SK-N-SH treated with all-trans-retinoic acid at 6 μM for 48 hours (cell line): ENCODE measurements at regions not wholly inside any gene's neighbourhood (a gene's known extent, or its start where the extent isn't known, plus 50 kb on each side); places are given as distances from the start of the nearest gene placed in this dataset.

Experiments used
- ATAC-seq: fragments of 200-7000 bp; cut with Tn5 transposase; 3 replicates; pipeline ENCODE4 v1.9.1; 2020; ENCODE audit warnings: mild to moderate bottlenecking, moderate library complexity
- ARNTL ChIP-seq: fragments of 450-650 bp; formaldehyde crosslinking; IDR thresholded peaks from 2 replicates; pipeline ENCODE4 v1.5.0; 2020; ENCODE audit warnings: low read depth, mild to moderate bottlenecking, moderate library complexity, borderline replicate concordance
- BACH2 ChIP-seq: fragments of 250-450 bp; sonication (Bioruptor Pico); IDR thresholded peaks from 2 replicates; pipeline ENCODE4 v1.9.0; 2021; ENCODE audit warnings: mild to moderate bottlenecking, borderline replicate concordance
- CSDC2 ChIP-seq: fragments of 250-450 bp; sonication (Bioruptor Pico); IDR thresholded peaks from 2 replicates; pipeline ENCODE4 v1.5.0; 2020; ENCODE audit warnings: mild to moderate bottlenecking, moderate library complexity
- GLIS3 ChIP-seq: fragments of 250-450 bp; sonication (Bioruptor Pico); IDR thresholded peaks from 2 replicates; pipeline ENCODE4 v1.5.0; 2020; ENCODE audit warnings: mild to moderate bottlenecking, moderate library complexity
- POU6F1 ChIP-seq: fragments of 250-450 bp; sonication (Bioruptor Pico); IDR thresholded peaks from 2 replicates; pipeline ENCODE4 v1.8.0; 2021; ENCODE audit warnings: low read depth, mild to moderate bottlenecking, moderate library complexity, borderline replicate concordance
- RARB ChIP-seq: fragments of 250-450 bp; sonication (Bioruptor Pico); IDR thresholded peaks from 2 replicates; pipeline ENCODE4 v1.8.0; 2021; ENCODE audit warnings: mild to moderate bottlenecking, moderate library complexity
- SNAI2 ChIP-seq: fragments of 250-450 bp; sonication (Bioruptor Pico); IDR thresholded peaks from 2 replicates; pipeline ENCODE4 v1.5.0; 2020; ENCODE audit warnings: mild to moderate bottlenecking, moderate library complexity
- TCF4 ChIP-seq: fragments of 250-450 bp; sonication (Bioruptor Pico); IDR thresholded peaks from 2 replicates; pipeline ENCODE4 v1.8.0; 2021; ENCODE audit warnings: mild to moderate bottlenecking, moderate library complexity, borderline replicate concordance
- TOX ChIP-seq: fragments of 250-450 bp; sonication (Bioruptor Pico); IDR thresholded peaks from 2 replicates; pipeline ENCODE4 v1.8.0; 2021; ENCODE audit warnings: mild to moderate bottlenecking, moderate library complexity, borderline replicate concordance
- ZC3H10 ChIP-seq: fragments of 250-450 bp; sonication (Bioruptor Pico); IDR thresholded peaks from 2 replicates; pipeline ENCODE4 v1.5.1; 2021; ENCODE audit warnings: mild to moderate bottlenecking, moderate library complexity
- ZFP3 ChIP-seq: fragments of 250-450 bp; sonication (Bioruptor Pico); IDR thresholded peaks from 2 replicates; pipeline ENCODE4 v1.5.0; 2020; ENCODE audit warnings: mild to moderate bottlenecking, moderate library complexity
- ZFP30 ChIP-seq: fragments of 450-650 bp; formaldehyde crosslinking; IDR thresholded peaks from 2 replicates; pipeline ENCODE4 v1.5.0; 2022; ENCODE audit warnings: mild to moderate bottlenecking, moderate library complexity
- ZNF565 ChIP-seq: fragments of 450-650 bp; formaldehyde crosslinking; conservative IDR thresholded peaks from 2 replicates; pipeline ENCODE4 v1.5.0; 2020; ENCODE audit warnings: low read depth, mild to moderate bottlenecking, moderate library complexity
- ZNF8 ChIP-seq: fragments of 450-650 bp; formaldehyde crosslinking; IDR thresholded peaks from 2 replicates; pipeline ENCODE4 v1.5.0; 2020; ENCODE audit warnings: mild to moderate bottlenecking, moderate library complexity
- TF ChIP-seq, protein P1 (sequence below): fragments of 250-450 bp; sonication (Bioruptor Pico); IDR thresholded peaks from 2 replicates; pipeline ENCODE4 v1.5.0; 2020; ENCODE audit warnings: mild to moderate bottlenecking, moderate library complexity
- TF ChIP-seq, protein P2 (sequence below): fragments of 250-450 bp; sonication (Bioruptor Pico); IDR thresholded peaks from 2 replicates; pipeline ENCODE4 v1.8.0; 2020; ENCODE audit warnings: mild to moderate bottlenecking, moderate library complexity, borderline replicate concordance

GRCh38 chr9:79900754-79901153 lies 329.0 kb downstream of the TLE4 start:
- no peak for ATAC-seq

GRCh38 chr9:79896390-79896980 lies 324.7 kb downstream of the TLE4 start:
- no peak for ATAC-seq

More at GRCh38 chr9:79900754-79901153, 329.0 kb downstream of the TLE4 start:
- no peak for TF ChIP-seq CSDC2 (CRISPR knock-in tag)
- TF ChIP-seq GLIS3 (CRISPR knock-in tag), result no peak
- TF ChIP-seq ZFP3, result no peak
- no peak for TF ChIP-seq ZFP30 (CRISPR knock-in tag)
- TF ChIP-seq TCF4 (CRISPR knock-in tag), result no peak
- no peak for TF ChIP-seq SNAI2 (CRISPR knock-in tag)
- TF ChIP-seq, protein P1, sequence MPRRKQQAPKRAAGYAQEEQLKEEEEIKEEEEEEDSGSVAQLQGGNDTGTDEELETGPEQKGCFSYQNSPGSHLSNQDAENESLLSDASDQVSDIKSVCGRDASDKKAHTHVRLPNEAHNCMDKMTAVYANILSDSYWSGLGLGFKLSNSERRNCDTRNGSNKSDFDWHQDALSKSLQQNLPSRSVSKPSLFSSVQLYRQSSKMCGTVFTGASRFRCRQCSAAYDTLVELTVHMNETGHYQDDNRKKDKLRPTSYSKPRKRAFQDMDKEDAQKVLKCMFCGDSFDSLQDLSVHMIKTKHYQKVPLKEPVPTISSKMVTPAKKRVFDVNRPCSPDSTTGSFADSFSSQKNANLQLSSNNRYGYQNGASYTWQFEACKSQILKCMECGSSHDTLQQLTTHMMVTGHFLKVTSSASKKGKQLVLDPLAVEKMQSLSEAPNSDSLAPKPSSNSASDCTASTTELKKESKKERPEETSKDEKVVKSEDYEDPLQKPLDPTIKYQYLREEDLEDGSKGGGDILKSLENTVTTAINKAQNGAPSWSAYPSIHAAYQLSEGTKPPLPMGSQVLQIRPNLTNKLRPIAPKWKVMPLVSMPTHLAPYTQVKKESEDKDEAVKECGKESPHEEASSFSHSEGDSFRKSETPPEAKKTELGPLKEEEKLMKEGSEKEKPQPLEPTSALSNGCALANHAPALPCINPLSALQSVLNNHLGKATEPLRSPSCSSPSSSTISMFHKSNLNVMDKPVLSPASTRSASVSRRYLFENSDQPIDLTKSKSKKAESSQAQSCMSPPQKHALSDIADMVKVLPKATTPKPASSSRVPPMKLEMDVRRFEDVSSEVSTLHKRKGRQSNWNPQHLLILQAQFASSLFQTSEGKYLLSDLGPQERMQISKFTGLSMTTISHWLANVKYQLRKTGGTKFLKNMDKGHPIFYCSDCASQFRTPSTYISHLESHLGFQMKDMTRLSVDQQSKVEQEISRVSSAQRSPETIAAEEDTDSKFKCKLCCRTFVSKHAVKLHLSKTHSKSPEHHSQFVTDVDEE, result no peak
- no peak for TF ChIP-seq ZNF8 (CRISPR knock-in tag)
- no peak for TF ChIP-seq ZNF565 (CRISPR knock-in tag)

DNA sequence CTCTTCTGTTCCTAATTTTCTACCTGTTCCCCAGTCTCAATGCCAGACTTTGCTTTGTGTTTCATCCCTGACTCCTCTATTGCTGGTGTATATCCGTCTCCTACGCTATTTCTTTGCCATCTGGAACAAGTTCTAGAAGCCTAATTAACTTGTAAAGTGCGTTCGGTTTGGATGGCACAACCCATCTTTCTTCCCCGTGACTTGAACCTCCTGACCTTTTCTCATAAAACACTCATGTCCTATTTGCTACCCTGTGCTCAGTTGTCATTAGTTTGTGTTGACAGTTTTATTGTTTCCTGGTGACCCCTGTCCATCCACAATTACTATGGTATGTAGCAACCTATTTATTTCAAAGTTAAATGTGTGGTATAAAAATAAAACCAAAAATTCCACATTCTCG lies 323.5 kb downstream of the TLE4 start:
- TF ChIP-seq POU6F1 (CRISPR knock-in tag) (no peak), ARNTL (CRISPR knock-in tag) (no peak), ZC3H10 (CRISPR knock-in tag) (no peak), ZNF8 (CRISPR knock-in tag) (no peak), GLIS3 (CRISPR knock-in tag) (no peak)
- ATAC-seq, result no peak

More at GRCh38 chr9:79896390-79896980, 324.7 kb downstream of the TLE4 start:
- TF ChIP-seq SNAI2 (CRISPR knock-in tag) (no peak), POU6F1 (CRISPR knock-in tag) (no peak), TOX (CRISPR knock-in tag) (no peak), RARB (CRISPR knock-in tag) (no peak), BACH2 (CRISPR knock-in tag) (no peak), ZNF8 (CRISPR knock-in tag) (no peak), GLIS3 (CRISPR knock-in tag) (no peak)
- TF ChIP-seq, protein P2, sequence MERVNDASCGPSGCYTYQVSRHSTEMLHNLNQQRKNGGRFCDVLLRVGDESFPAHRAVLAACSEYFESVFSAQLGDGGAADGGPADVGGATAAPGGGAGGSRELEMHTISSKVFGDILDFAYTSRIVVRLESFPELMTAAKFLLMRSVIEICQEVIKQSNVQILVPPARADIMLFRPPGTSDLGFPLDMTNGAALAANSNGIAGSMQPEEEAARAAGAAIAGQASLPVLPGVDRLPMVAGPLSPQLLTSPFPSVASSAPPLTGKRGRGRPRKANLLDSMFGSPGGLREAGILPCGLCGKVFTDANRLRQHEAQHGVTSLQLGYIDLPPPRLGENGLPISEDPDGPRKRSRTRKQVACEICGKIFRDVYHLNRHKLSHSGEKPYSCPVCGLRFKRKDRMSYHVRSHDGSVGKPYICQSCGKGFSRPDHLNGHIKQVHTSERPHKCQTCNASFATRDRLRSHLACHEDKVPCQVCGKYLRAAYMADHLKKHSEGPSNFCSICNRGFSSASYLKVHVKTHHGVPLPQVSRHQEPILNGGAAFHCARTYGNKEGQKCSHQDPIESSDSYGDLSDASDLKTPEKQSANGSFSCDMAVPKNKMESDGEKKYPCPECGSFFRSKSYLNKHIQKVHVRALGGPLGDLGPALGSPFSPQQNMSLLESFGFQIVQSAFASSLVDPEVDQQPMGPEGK (CRISPR knock-in tag), result no peak
- TF ChIP-seq, protein P1, result no peak
